Suprapubic skin (tissue), 3 donors: ENCODE measurements at regions not wholly inside any gene's neighbourhood (a gene's known extent, or its start where the extent isn't known, plus 50 kb on each side); places are given as distances from the start of the nearest gene placed in this dataset.

Experiments
- CTCF ChIP-seq, 2 donors: fragments of 200-600 bp in 1 of 2; fragments of 450-650 bp in 1 of 2; sonication (generic) in 1 of 2; IDR thresholded peaks; one replicate each; pipeline ENCODE4 v1.5.1; 2016 to 2019; ENCODE audit warnings: antibody characterized with exemption in 2 of 2, mild to moderate bottlenecking in 1 of 2, moderate library complexity in 1 of 2
- POLR2AphosphoS5 ChIP-seq, 3 donors: sonication (generic); formaldehyde crosslinking; IDR thresholded peaks; one replicate each; pipeline ENCODE4 v1.6.1; 2017; ENCODE audit warnings: antibody characterized with exemption in 3 of 3

GRCh38 chr2:220320326-220320725 lies 692.9 kb downstream of the SLC4A3 start:
- TF ChIP-seq CTCF (IDR thresholded peaks at IDR 0.05), result no peak
- TF ChIP-seq POLR2AphosphoS5 (IDR thresholded peaks at IDR 0.05), result no peak
